H1 (cell line): ENCODE measurements at regions not wholly inside any gene's neighbourhood (a gene's known extent, or its start where the extent isn't known, plus 50 kb on each side); places are given as distances from the start of the nearest gene placed in this dataset.

Experiments
- CTCF ChIA-PET: fragments of 300-600 bp; sonication (Branson Sonifier 250); formaldehyde crosslinking; loops from one replicate; lab custom pipeline; 2021; ENCODE audit not compliant: partially characterized antibody; lab: Charles Lee
- POLR2A ChIA-PET: fragments of 300-600 bp; sonication (Branson Sonifier 250); formaldehyde crosslinking; loops from one replicate; lab custom pipeline; 2021; ENCODE audit warnings: inconsistent platforms; ENCODE audit not compliant: partially characterized antibody; lab: Charles Lee
- DNase-seq, 2 experiments: peaks; one replicate each; pipeline versions ENCODE4 v3.0.0 to v3.0.0-alpha.2; 2010 to 2022; ENCODE audit warnings: low spot score in 2 of 2, low read depth in 1 of 2, mixed read lengths in 1 of 2
- FAIRE-seq: peaks from 2 replicates; lab custom pipeline; 2011; peaks lifted over from hg19 to GRCh38; lab: Jason Lieb, UNC
- H2AFZ ChIP-seq: 2 replicates; pipeline ENCODE4 v1.8.1; 2012; ENCODE audit warnings: low read length, inconsistent platforms
- H2AK5ac ChIP-seq: 2 replicates; pipeline ENCODE4 v1.6.1; 2013; ENCODE audit warnings: low read depth, low read length
- H2BK120ac ChIP-seq: replicated peaks from 2 replicates; pipeline ENCODE3; 2013; ENCODE audit warnings: low read depth, low read length, inconsistent platforms
- H2BK12ac ChIP-seq: 2 replicates; pipeline ENCODE4 v1.6.1; 2013; ENCODE audit warnings: low read depth, low read length
- H2BK15ac ChIP-seq: 2 replicates; pipeline ENCODE4 v1.6.1; 2013; ENCODE audit warnings: low read length
- H2BK20ac ChIP-seq: 2 replicates; pipeline ENCODE4 v1.6.1; 2013; ENCODE audit warnings: low read length
- H2BK5ac ChIP-seq: 2 replicates; pipeline ENCODE4 v1.6.1; 2013; ENCODE audit warnings: low read depth, low read length
- H3K14ac ChIP-seq: 2 replicates; pipeline ENCODE4 v1.6.1; 2013; ENCODE audit warnings: inconsistent platforms; ENCODE audit not compliant: insufficient read length
- H3K18ac ChIP-seq: 2 replicates; pipeline ENCODE4 v1.6.1; 2013; ENCODE audit warnings: low read length; ENCODE audit errors: extremely low read depth
- H3K23ac ChIP-seq: 2 replicates; pipeline ENCODE4 v1.6.1; 2013; ENCODE audit warnings: inconsistent platforms; ENCODE audit not compliant: insufficient read length
- H3K23me2 ChIP-seq: 2 replicates; pipeline ENCODE4 v1.6.1; 2013; ENCODE audit warnings: low read depth, low read length
- H3K27ac ChIP-seq: 2 replicates; pipeline ENCODE4 v1.6.1; 2011; ENCODE audit warnings: low read depth, low read length, inconsistent platforms
- H3K27me3 ChIP-seq, 4 experiments: replicated peaks in 1 of 4; 1 replicate in 1 of 4; 2 replicates in 3 of 4; pipeline versions ENCODE4 v1.6.1 to v1.8.1; 2011 to 2013; ENCODE audit warnings: low read length in 3 of 4, mild to moderate bottlenecking in 3 of 4, inconsistent platforms in 2 of 4, mixed read lengths in 2 of 4, moderate library complexity in 1 of 4; ENCODE audit not compliant: control insufficient read depth in 3 of 4, insufficient read depth in 3 of 4; ENCODE audit errors: extremely low read depth in 1 of 4
- H3K36me3 ChIP-seq, 4 experiments: 2 replicates each; pipeline versions ENCODE4 v1.6.1 to v1.8.1; 2011 to 2013; ENCODE audit warnings: mild to moderate bottlenecking in 4 of 4, low read length in 3 of 4, moderate library complexity in 2 of 4, control low read depth in 1 of 4, inconsistent platforms in 1 of 4; ENCODE audit not compliant: insufficient read depth in 4 of 4, control insufficient read depth in 2 of 4
- H3K4ac ChIP-seq: replicated peaks from 2 replicates; pipeline ENCODE3; 2013; ENCODE audit warnings: low read length, low read depth, mixed read lengths, inconsistent platforms; ENCODE audit not compliant: insufficient read length
- H3K4me1 ChIP-seq, 4 experiments: replicated peaks in 1 of 4; 1 replicate in 1 of 4; 2 replicates in 3 of 4; pipeline versions ENCODE4 v1.6.1 to v1.8.1; 2011 to 2013; ENCODE audit warnings: low read length in 3 of 4, inconsistent platforms in 2 of 4, mixed read lengths in 1 of 4; ENCODE audit not compliant: insufficient read depth in 4 of 4, control insufficient read depth in 3 of 4
- H3K4me2 ChIP-seq, 2 experiments: 2 replicates each; pipeline versions ENCODE4 v1.6.1 to v1.8.1; 2011 to 2013; ENCODE audit warnings: low read depth in 2 of 2, low read length in 2 of 2, control low read depth in 1 of 2, inconsistent platforms in 1 of 2, mild to moderate bottlenecking in 1 of 2; ENCODE audit not compliant: insufficient read depth in 1 of 2
- H3K4me3 ChIP-seq, 4 experiments: fragments of 200-600, 300-600 bp in 1 of 4; sonication (generic), shearing (Covaris generic), sonication (Bioruptor Twin) in 1 of 4; 2 replicates each; pipeline versions ENCODE4 v1.5.1 to v1.8.1; 2011 to 2016; ENCODE audit warnings: low read length in 4 of 4, low read depth in 3 of 4, control low read depth in 2 of 4, inconsistent platforms in 2 of 4, mild to moderate bottlenecking in 2 of 4, mixed read lengths in 1 of 4, moderate library complexity in 1 of 4; ENCODE audit not compliant: insufficient read depth in 2 of 4; ENCODE audit errors: extremely low read depth in 1 of 4
- H3K56ac ChIP-seq: replicated peaks from 2 replicates; pipeline ENCODE3; 2013; ENCODE audit warnings: low read depth, mild to moderate bottlenecking, mixed read lengths, low read length, inconsistent platforms; ENCODE audit not compliant: insufficient read length
- H3K79me1 ChIP-seq: 2 replicates; pipeline ENCODE4 v1.6.1; 2013; ENCODE audit warnings: low read depth, low read length, control low read depth
- H3K79me2 ChIP-seq, 2 experiments: 2 replicates each; pipeline versions ENCODE4 v1.6.1 to v1.8.1; 2012 to 2013; ENCODE audit warnings: low read length in 2 of 2, mild to moderate bottlenecking in 2 of 2, inconsistent platforms in 1 of 2; ENCODE audit not compliant: insufficient read depth in 2 of 2, control insufficient read depth in 1 of 2
- H3K9ac ChIP-seq, 4 experiments: replicated peaks in 1 of 4; 1 replicate in 1 of 4; 2 replicates in 3 of 4; pipeline versions ENCODE4 v1.6.1 to v1.8.1; 2011 to 2013; ENCODE audit warnings: low read depth in 3 of 4, low read length in 3 of 4, control low read depth in 2 of 4, mild to moderate bottlenecking in 2 of 4, moderate library complexity in 2 of 4, inconsistent platforms in 1 of 4; ENCODE audit errors: extremely low read depth in 1 of 4
- H3K9me3 ChIP-seq, 2 experiments: 2 replicates each; pipeline versions ENCODE4 v1.6.1 to v1.8.1; 2012 to 2013; ENCODE audit warnings: mild to moderate bottlenecking in 2 of 2, moderate library complexity in 2 of 2, control low read depth in 1 of 2, inconsistent platforms in 1 of 2, low read depth in 1 of 2, low read length in 1 of 2, mixed read lengths in 1 of 2; ENCODE audit not compliant: insufficient read depth in 2 of 2
- H4K20me1 ChIP-seq, 2 experiments: replicated peaks in 1 of 2; 2 replicates each; pipeline versions ENCODE3 to v1.8.1; 2011 to 2013; ENCODE audit warnings: inconsistent platforms in 2 of 2, low read length in 2 of 2, mild to moderate bottlenecking in 1 of 2; ENCODE audit not compliant: insufficient read depth in 2 of 2, control insufficient read depth in 1 of 2
- H4K5ac ChIP-seq: 2 replicates; pipeline ENCODE4 v1.6.1; 2013; ENCODE audit warnings: low read length, low read depth, mixed read lengths, inconsistent platforms; ENCODE audit not compliant: insufficient read length
- H4K8ac ChIP-seq: 2 replicates; pipeline ENCODE4 v1.8.0; 2013; ENCODE audit warnings: mild to moderate bottlenecking, moderate library complexity, low read length, inconsistent platforms; ENCODE audit not compliant: insufficient read depth; ENCODE audit errors: extremely low read depth
- H4K91ac ChIP-seq: replicated peaks from 2 replicates; pipeline ENCODE3; 2013; ENCODE audit warnings: low read length, mixed read lengths, inconsistent platforms; ENCODE audit not compliant: insufficient read length
- CBX5 ChIP-seq: fragments of 300-800, 300-1000 bp; sonication (generic); IDR thresholded peaks from 2 replicates; pipeline ENCODE4 v1.7.1; 2016; ENCODE audit warnings: antibody characterized with exemption, low read length, low read depth
- CTBP2 ChIP-seq: IDR thresholded peaks from 2 replicates; pipeline ENCODE4 v1.7.0; 2011; ENCODE audit warnings: borderline replicate concordance, mild to moderate bottlenecking, moderate library complexity, mixed read lengths, low read length; ENCODE audit not compliant: insufficient read depth, insufficient read length
- E2F6 ChIP-seq: IDR thresholded peaks from 2 replicates; pipeline ENCODE4 v1.6.1; 2012; ENCODE audit warnings: inconsistent platforms
- EZH2 ChIP-seq: fragments of 200-600 bp; sonication (generic); IDR thresholded peaks from 2 replicates; pipeline ENCODE4 v1.7.1; 2012; ENCODE audit warnings: low read depth, mild to moderate bottlenecking, moderate library complexity, low read length, inconsistent platforms; ENCODE audit not compliant: severe bottlenecking
- JUND ChIP-seq: IDR thresholded peaks from 2 replicates; pipeline ENCODE4 v1.6.1; 2011; ENCODE audit warnings: mild to moderate bottlenecking, improper control_type of control experiment, low read length
- MAFK ChIP-seq: IDR thresholded peaks from 2 replicates; pipeline ENCODE4 v1.6.1; 2012; ENCODE audit warnings: low read depth, mild to moderate bottlenecking, improper control_type of control experiment, low read length
- POLR2A ChIP-seq, 2 experiments: IDR thresholded peaks; 1 replicate in 1 of 2; 2 replicates in 1 of 2; pipeline ENCODE4 v1.6.1; 2011; ENCODE audit warnings: low read depth in 2 of 2, low read length in 2 of 2, mild to moderate bottlenecking in 2 of 2; ENCODE audit errors: control extremely low read depth in 1 of 2
- TEAD4 ChIP-seq: IDR thresholded peaks from 2 replicates; pipeline ENCODE4 v1.6.1; 2012; ENCODE audit warnings: low read depth, low read length, inconsistent platforms, mixed read lengths
- WGBS, 2 experiments: shearing (Covaris generic) in 1 of 2; methylation state at CpG; one replicate each; pipeline versions ENCODE4 v1.1.6 to v1.1.7; 2013 to 2015; ENCODE audit warnings: low lambda C conversion rate in 2 of 2, mixed read lengths in 2 of 2, inconsistent platforms in 1 of 2, low coverage in 1 of 2, missing lambda C conversion rate in 1 of 2; ENCODE audit not compliant: insufficient replicate concordance in 2 of 2, insufficient coverage in 1 of 2, insufficient read length in 1 of 2; ENCODE audit errors: extremely low coverage in 1 of 2, missing lambda C conversion rate in 1 of 2; 5-methylcytosine and 5-hydroxymethylcytosine counted together

- no peaks in the 10 kb centered on the region for H3K79me2 ChIP-seq
- no peak overlapping the region for H2AK5ac ChIP-seq
- H2BK12ac ChIP-seq, result no peak overlapping the region
- no peak overlapping the region for H2BK20ac ChIP-seq
- DNase-seq (no peak), FAIRE-seq (no peak)
- H3K23me2 ChIP-seq, result no peaks in the 10 kb centered on the region
- H4K20me1 ChIP-seq, result no peaks in the 10 kb centered on the region
- H3K4me2 ChIP-seq, result no peak overlapping the region
- no peak overlapping the region for H4K91ac ChIP-seq
- no peaks in the 10 kb centered on the region for H3K4me1 ChIP-seq
- no peaks in the 10 kb centered on the region for H3K9me3 ChIP-seq
- H2BK5ac ChIP-seq, result no peak overlapping the region
- no peaks in the 10 kb centered on the region for H3K27me3 ChIP-seq
- H3K4ac ChIP-seq, result no peak overlapping the region
- no peak overlapping the region for H4K8ac ChIP-seq
- no peaks in the 10 kb centered on the region for H3K36me3 ChIP-seq
- no peak overlapping the region for H3K18ac ChIP-seq
- no peaks in the 10 kb centered on the region for H3K79me1 ChIP-seq
- ChIA-PET CTCF (interaction anchor here (1.3 kb wide), 1 partner anchor 215 kb away, joined by 3 read pairs; no protein-coding TSS in a partner anchor), POLR2A (no interaction called here)
- H3K23ac ChIP-seq, result no peak overlapping the region
- no peak overlapping the region for H3K56ac ChIP-seq
- no peak overlapping the region for H3K27ac ChIP-seq
- 100% methylated on average over 4 of the region's 4 CpGs; no CpG with 5 or more reads in 1 of the 2 experiments for WGBS, 2 experiments
- no peak overlapping the region for H4K5ac ChIP-seq
- no peak for TF ChIP-seq JUND
- no peak for TF ChIP-seq POLR2A (IDR thresholded peaks at IDR 0.05; ENCODE audit: control extremely low read depth in 1 of 2, low read depth in 2 of 2, low read length in 2 of 2)
- no peak for TF ChIP-seq EZH2
- TF ChIP-seq E2F6, result no peak
- TF ChIP-seq CBX5, result no peak
- TF ChIP-seq MAFK, result no peak
- TF ChIP-seq TEAD4, result no peak
- TF ChIP-seq CTBP2, result no peak
- H2AFZ ChIP-seq, result no peak overlapping the region
- H2BK15ac ChIP-seq, result no peak overlapping the region
- no peak overlapping the region for H3K4me3 ChIP-seq
- no peak overlapping the region for H2BK120ac ChIP-seq
- H3K9ac ChIP-seq, result no peak overlapping the region
- no peak overlapping the region for H3K14ac ChIP-seq
These were observed 471.6 kb upstream of the ERCC4 start for GRCh38 chr16:13448346-13448745.
